OCI-LY1 (cell line): ENCODE measurements at regions not wholly inside any gene's neighbourhood (a gene's known extent, or its start where the extent isn't known, plus 50 kb on each side); places are given as distances from the start of the nearest gene placed in this dataset.

Experiments used
- EZH2 ChIP-seq: fragments of 200-600 bp; sonication (generic), shearing (Covaris generic); IDR thresholded peaks from 2 replicates; pipeline ENCODE4 v1.8.0; 2017; ENCODE audit warnings: borderline replicate concordance, mixed run types, mild to moderate bottlenecking, antibody characterized with exemption, low read length, moderate library complexity, mixed read lengths
- TF ChIP-seq, protein P1 (sequence below): fragments of 200-600 bp; sonication (generic), shearing (Covaris generic); IDR thresholded peaks from 2 replicates; pipeline ENCODE4 v1.5.1; 2017; ENCODE audit warnings: mild to moderate bottlenecking, antibody characterized with exemption, low read length, moderate library complexity, mixed read lengths

DNA sequence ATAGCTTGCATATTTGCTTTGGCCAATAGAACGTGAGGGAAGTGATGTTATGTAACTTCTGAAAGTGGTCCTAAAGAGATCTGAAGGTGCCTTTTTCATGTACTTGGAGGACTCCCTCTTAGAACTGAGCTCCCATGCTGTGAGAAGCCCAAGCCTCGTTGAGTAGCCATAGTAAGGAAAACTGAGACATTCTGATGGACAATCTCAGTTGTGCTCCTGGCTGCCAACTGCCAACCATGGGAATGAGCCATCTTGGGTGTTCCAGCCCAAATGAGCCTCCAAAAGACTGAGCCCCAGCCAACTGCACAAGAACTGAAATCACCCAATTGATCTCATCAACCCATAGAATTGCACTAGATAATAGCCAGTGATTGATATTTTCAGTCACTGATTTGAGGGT is 106.7 kb downstream of the MRPL39 start:
- TF ChIP-seq, protein P1, sequence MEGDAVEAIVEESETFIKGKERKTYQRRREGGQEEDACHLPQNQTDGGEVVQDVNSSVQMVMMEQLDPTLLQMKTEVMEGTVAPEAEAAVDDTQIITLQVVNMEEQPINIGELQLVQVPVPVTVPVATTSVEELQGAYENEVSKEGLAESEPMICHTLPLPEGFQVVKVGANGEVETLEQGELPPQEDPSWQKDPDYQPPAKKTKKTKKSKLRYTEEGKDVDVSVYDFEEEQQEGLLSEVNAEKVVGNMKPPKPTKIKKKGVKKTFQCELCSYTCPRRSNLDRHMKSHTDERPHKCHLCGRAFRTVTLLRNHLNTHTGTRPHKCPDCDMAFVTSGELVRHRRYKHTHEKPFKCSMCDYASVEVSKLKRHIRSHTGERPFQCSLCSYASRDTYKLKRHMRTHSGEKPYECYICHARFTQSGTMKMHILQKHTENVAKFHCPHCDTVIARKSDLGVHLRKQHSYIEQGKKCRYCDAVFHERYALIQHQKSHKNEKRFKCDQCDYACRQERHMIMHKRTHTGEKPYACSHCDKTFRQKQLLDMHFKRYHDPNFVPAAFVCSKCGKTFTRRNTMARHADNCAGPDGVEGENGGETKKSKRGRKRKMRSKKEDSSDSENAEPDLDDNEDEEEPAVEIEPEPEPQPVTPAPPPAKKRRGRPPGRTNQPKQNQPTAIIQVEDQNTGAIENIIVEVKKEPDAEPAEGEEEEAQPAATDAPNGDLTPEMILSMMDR: no peak
- no peak for TF ChIP-seq EZH2
